ENCODE measurements at regions not wholly inside any gene's neighbourhood (a gene's known extent, or its start where the extent isn't known, plus 50 kb on each side); places are given as distances from the start of the nearest gene placed in this dataset.

GRCh38 chr1:108050911-108051629 is 86.1 kb upstream of the VAV3 start:
- DNase-seq: no peak

GRCh38 chr1:108050158-108050557 is 85.2 kb upstream of the VAV3 start:
- DNase-seq: peak in 1 of 2 donors; percentile 63

- DNase-seq: peak; percentile 24 to 54
These were observed 84.3 kb upstream of the VAV3 start for GRCh38 chr1:108049178-108049819.

GRCh38 chr1:108048301-108049177 is 83.6 kb upstream of the VAV3 start:
- no peak for DNase-seq

GRCh38 chr1:108047085-108047484 is 82.1 kb upstream of the VAV3 start:
- no peak for DNase-seq

GRCh38 chr1:108046026-108046425 is 81.0 kb upstream of the VAV3 start:
- no peak for DNase-seq

- DNase-seq: no peak
These were observed 80.5 kb upstream of the VAV3 start for GRCh38 chr1:108045460-108045859.

GRCh38 chr1:108044318-108044717 is 79.3 kb upstream of the VAV3 start:
- DNase-seq: no peak

- peak in 1 of 2 donors; percentile 61 for DNase-seq
These were observed 78.7 kb upstream of the VAV3 start for GRCh38 chr1:108043707-108044106.

GRCh38 chr1:108042610-108043009 is 77.6 kb upstream of the VAV3 start:
- DNase-seq: no peak

GRCh38 chr1:108041360-108042142 is 76.6 kb upstream of the VAV3 start:
- DNase-seq: peak; percentile 20 to 28

GRCh38 chr1:108038653-108039236 is 73.8 kb upstream of the VAV3 start:
- DNase-seq: no peak

- DNase-seq: no peak
These were observed 72.0 kb upstream of the VAV3 start for GRCh38 chr1:108036796-108037562.

- no peak for DNase-seq
These were observed 69.4 kb upstream of the VAV3 start for GRCh38 chr1:108034396-108034795.

GRCh38 chr1:108033550-108033951 is 68.6 kb upstream of the VAV3 start:
- DNase-seq: no peak

GRCh38 chr1:108028841-108029388 is 63.9 kb upstream of the VAV3 start:
- no peak for DNase-seq

- DNase-seq: no peak
These were observed 62.4 kb upstream of the VAV3 start for GRCh38 chr1:108027389-108027788.

GRCh38 chr1:108017698-108018097 is 52.7 kb upstream of the VAV3 start:
- no peak for DNase-seq

- DNase-seq: no peak
These were observed 51.5 kb upstream of the VAV3 start for GRCh38 chr1:108016451-108016920.
